Epithelial cell of esophagus (primary cell): ENCODE measurements at regions not wholly inside any gene's neighbourhood (a gene's known extent, or its start where the extent isn't known, plus 50 kb on each side); places are given as distances from the start of the nearest gene placed in this dataset.

Experiments
- DNase-seq: peaks from one replicate; pipeline ENCODE4 v3.0.0; 2010; ENCODE audit warnings: low read depth
- H3K4me3 ChIP-seq: 2 replicates; pipeline ENCODE4 v1.5.1; 2011; ENCODE audit warnings: mild to moderate bottlenecking, low read length, control low read depth
- CTCF ChIP-seq: IDR thresholded peaks from 2 replicates; pipeline ENCODE4 v1.5.1; 2011; ENCODE audit warnings: low read depth, mild to moderate bottlenecking, low read length, control low read depth, inconsistent platforms; ENCODE audit not compliant: insufficient read depth; ENCODE audit errors: missing control alignments

- no peak overlapping the region for H3K4me3 ChIP-seq
- no peak for TF ChIP-seq CTCF
- DNase-seq = no peak
Measured at GRCh38 chr6:54991761-54992330, 145.3 kb downstream of the FAM83B start.

DNA sequence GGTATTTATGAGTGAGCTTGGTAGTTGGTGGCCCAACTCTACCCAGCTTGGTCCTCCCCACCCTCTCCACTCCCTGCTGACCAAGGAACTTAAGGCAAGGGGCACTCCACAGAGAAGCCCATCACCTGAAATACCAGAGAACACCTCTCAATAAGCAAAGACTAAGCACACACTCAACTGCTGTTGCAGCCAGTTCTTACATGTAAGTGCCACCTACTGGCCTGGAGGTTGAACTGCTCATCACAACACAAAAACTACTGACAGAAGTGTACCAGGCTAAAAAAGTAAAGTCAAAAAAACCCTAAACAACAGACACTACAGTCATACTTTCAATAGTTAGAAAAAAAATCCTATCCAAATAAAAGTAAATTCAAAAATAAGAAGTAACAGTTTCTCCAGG lies 146.2 kb downstream of the FAM83B start:
- H3K4me3 ChIP-seq = no peak overlapping the region
- peak; percentile 66 for TF ChIP-seq CTCF
- peak; percentile 45 for DNase-seq

DNA sequence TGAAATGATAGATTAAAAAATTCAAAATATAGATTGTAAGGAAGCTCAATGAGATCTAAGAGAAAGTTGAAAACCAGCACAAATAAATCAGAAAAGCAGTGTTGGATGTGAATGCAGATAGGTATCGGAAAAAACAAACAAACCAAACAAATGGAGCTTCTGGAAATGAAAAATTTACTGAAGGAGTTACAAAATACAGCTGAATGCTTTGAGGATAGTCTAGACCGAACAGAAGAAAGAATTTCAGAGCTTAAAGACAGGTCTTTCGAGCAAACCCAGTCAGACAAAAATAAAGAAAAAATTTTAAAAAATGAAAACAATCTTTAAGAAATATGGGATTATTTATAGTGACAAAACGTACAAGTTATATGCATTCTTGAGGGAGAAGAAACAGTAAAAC lies 146.7 kb downstream of the FAM83B start:
- DNase-seq = no peak
- no peak for TF ChIP-seq CTCF
- no peak overlapping the region for H3K4me3 ChIP-seq

GRCh38 chr6:54993948-54994347 lies 147.4 kb downstream of the FAM83B start:
- H3K4me3 ChIP-seq = no peak overlapping the region
- TF ChIP-seq CTCF = no peak
- DNase-seq = no peak

DNA sequence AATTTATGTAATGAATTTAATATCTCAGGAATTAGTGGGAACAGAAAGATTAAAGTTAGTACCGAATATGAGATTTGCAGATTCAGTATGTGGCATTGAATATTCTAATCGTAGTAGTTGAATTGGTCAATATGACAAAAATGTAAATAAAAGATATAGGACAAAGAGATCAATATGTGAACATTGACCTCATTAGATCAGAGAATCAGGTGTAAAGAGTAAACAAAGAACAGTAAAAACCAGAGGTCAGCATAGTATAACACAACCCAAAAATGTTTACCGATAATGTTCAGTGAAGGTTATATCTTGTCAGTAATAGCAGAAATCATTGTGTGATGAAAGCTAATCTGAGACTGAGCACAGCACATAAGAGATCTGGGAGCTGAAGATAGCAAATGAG lies 152.0 kb downstream of the FAM83B start:
- no peak for DNase-seq
- TF ChIP-seq CTCF = no peak
- H3K4me3 ChIP-seq = no peak overlapping the region

DNA sequence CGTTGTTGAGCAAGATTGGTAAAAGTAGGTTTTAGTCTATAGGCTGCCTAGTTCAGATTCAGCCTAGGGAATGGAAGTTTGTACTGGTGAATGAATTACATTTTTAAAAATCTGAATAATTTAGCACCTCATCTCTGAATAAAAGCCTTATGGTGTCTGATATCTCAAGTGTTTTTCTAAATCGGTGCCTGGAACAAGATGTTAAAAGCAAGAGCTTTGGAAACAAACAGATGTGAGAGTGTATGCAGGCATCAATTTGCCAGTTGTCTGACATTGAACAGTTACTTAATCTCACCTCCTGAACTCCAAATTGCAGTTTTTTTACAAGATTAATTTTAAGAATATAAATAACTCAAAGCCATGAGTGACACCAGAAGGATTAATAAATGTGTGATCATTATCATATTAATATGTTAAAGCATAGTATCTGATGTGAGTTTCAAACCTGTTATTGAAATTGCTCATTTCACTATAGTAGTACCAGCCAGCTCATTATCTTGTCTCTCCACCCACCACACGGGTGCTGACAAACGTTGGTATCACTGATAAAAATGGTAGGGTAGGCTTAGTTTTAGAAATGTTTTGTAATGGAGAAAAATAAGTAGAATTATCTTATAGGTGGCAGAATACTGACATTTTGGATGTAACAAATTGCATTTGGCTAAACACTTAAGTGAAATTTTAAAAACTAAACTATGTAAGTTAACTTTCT lies 157.3 kb downstream of the FAM83B start:
- DNase-seq = no peak
- no peak overlapping the region for H3K4me3 ChIP-seq
- no peak for TF ChIP-seq CTCF

GRCh38 chr6:55009131-55009530 lies 162.6 kb downstream of the FAM83B start:
- DNase-seq = no peak
- no peak for TF ChIP-seq CTCF
- no peak overlapping the region for H3K4me3 ChIP-seq
